ENCODE measurements at regions not wholly inside any gene's neighbourhood (a gene's known extent, or its start where the extent isn't known, plus 50 kb on each side); places are given as distances from the start of the nearest gene placed in this dataset.
"Not testable (repeated sequence)": the region's sequence is repeated elsewhere in the genome, so short reads cannot be mapped to it uniquely, and the experiment has no call there.

- no peak overlapping the region for H3K27ac ChIP-seq (ENCODE audit: low read depth, low read length)
- H3K27me3 ChIP-seq (ENCODE audit: control insufficient read depth, insufficient read depth, low read length) = no peaks in the 10 kb centered on the region
- no peak for DNase-seq (ENCODE audit: low read depth, low spot score)
- H3K9me3 ChIP-seq (ENCODE audit: control insufficient read depth, insufficient read depth, low read length) = peaks cover 5% of the 10 kb centered on the region; the same call in 1 of the 2 replicates
- no peak overlapping the region for H3K4me3 ChIP-seq (ENCODE audit: low read depth, low read length)
- TF ChIP-seq CTCF (IDR thresholded peaks at IDR 0.05; ENCODE audit: low read depth, low read length) = no peak
- ChIA-PET POLR2A (no interaction called here), CTCF (no interaction called here)
Measured at GRCh38 chr21:20283836-20284235, 714.4 kb upstream of the NCAM2 start.

GRCh38 chr21:20292280-20292679 is 705.9 kb upstream of the NCAM2 start:
- no peak for TF ChIP-seq CTCF (IDR thresholded peaks at IDR 0.05; ENCODE audit: low read depth, low read length)
- Histone ChIP-seq H3K27me3 (ENCODE audit: control insufficient read depth, insufficient read depth, low read length) (no peaks in the 10 kb centered on the region), H3K4me3 (ENCODE audit: low read depth, low read length) (no peak overlapping the region), H3K27ac (ENCODE audit: low read depth, low read length) (no peak overlapping the region), H3K9me3 (ENCODE audit: control insufficient read depth, insufficient read depth, low read length) (no peaks in the 10 kb centered on the region)
- DNase-seq (ENCODE audit: low read depth, low spot score) = no peak
- CTCF ChIA-PET = no interaction called here
- POLR2A ChIA-PET = no interaction called here

GRCh38 chr21:20292854-20293253 is 705.4 kb upstream of the NCAM2 start:
- H3K27me3 ChIP-seq (ENCODE audit: control insufficient read depth, insufficient read depth, low read length); H3K4me3 ChIP-seq (ENCODE audit: low read depth, low read length); CTCF ChIA-PET; H3K9me3 ChIP-seq (ENCODE audit: control insufficient read depth, insufficient read depth, low read length); DNase-seq (ENCODE audit: low read depth, low spot score); H3K27ac ChIP-seq (ENCODE audit: low read depth, low read length); POLR2A ChIA-PET: not testable (repeated sequence)

- no peak overlapping the region for H3K27ac ChIP-seq (ENCODE audit: low read depth, low read length)
- POLR2A ChIA-PET = no interaction called here
- TF ChIP-seq CTCF (IDR thresholded peaks at IDR 0.05; ENCODE audit: low read depth, low read length) = no peak
- no peak overlapping the region for H3K4me3 ChIP-seq (ENCODE audit: low read depth, low read length)
- peaks cover 4% of the 10 kb centered on the region; the same call in 1 of the 2 replicates for H3K9me3 ChIP-seq (ENCODE audit: control insufficient read depth, insufficient read depth, low read length)
- no peak for DNase-seq (ENCODE audit: low read depth, low spot score)
- CTCF ChIA-PET = no interaction called here
- H3K27me3 ChIP-seq (ENCODE audit: control insufficient read depth, insufficient read depth, low read length) = no peaks in the 10 kb centered on the region
Measured at GRCh38 chr21:20301395-20301794, 696.8 kb upstream of the NCAM2 start.

- H3K27me3 ChIP-seq (ENCODE audit: control insufficient read depth, insufficient read depth, low read length) = no peaks in the 10 kb centered on the region
- H3K4me3 ChIP-seq (ENCODE audit: low read depth, low read length) = no peak overlapping the region
- peaks cover 4% of the 10 kb centered on the region; the same call in 1 of the 2 replicates for H3K9me3 ChIP-seq (ENCODE audit: control insufficient read depth, insufficient read depth, low read length)
- ChIA-PET CTCF (no interaction called here), POLR2A (no interaction called here)
- no peak for TF ChIP-seq CTCF (IDR thresholded peaks at IDR 0.05; ENCODE audit: low read depth, low read length)
- DNase-seq (ENCODE audit: low read depth, low spot score) = no peak
- no peak overlapping the region for H3K27ac ChIP-seq (ENCODE audit: low read depth, low read length)
Measured at GRCh38 chr21:20302084-20302483, 696.1 kb upstream of the NCAM2 start.

- no peak for TF ChIP-seq CTCF (IDR thresholded peaks at IDR 0.05; ENCODE audit: low read depth, low read length)
- Histone ChIP-seq H3K27me3 (ENCODE audit: control insufficient read depth, insufficient read depth, low read length) (no peaks in the 10 kb centered on the region), H3K9me3 (ENCODE audit: control insufficient read depth, insufficient read depth, low read length) (peaks cover 2% of the 10 kb centered on the region; the same call in 1 of the 2 replicates), H3K27ac (ENCODE audit: low read depth, low read length) (no peak overlapping the region), H3K4me3 (ENCODE audit: low read depth, low read length) (no peak overlapping the region)
- CTCF ChIA-PET = no interaction called here
- POLR2A ChIA-PET = no interaction called here
- DNase-seq (ENCODE audit: low read depth, low spot score) = no peak
Measured at GRCh38 chr21:20306836-20307235, 691.4 kb upstream of the NCAM2 start.

All from AG04450 (cell line).